ENCODE measurements at regions not wholly inside any gene's neighbourhood (a gene's known extent, or its start where the extent isn't known, plus 50 kb on each side); places are given as distances from the start of the nearest gene placed in this dataset.

GRCh38 chr12:125406131-125406530 lies 340.9 kb downstream of the AACS start:
- peaks cover 14% of the 10 kb centered on the region for H3K4me1 ChIP-seq (ENCODE audit: control insufficient read depth, insufficient read depth, low read length)
- H3K27me3 ChIP-seq (replicated peaks in 1 of 2; ENCODE audit: control insufficient read depth in 2 of 2, insufficient read depth in 2 of 2, low read length in 1 of 2): peaks cover 0 to 4% of the 10 kb centered on the region in 2 experiments; a peak in 2 of 4 replicates
- CTCF ChIA-PET: interaction anchor here (0.6 to 7.6 kb wide), 4 partner anchors 13 to 605 kb away, joined by 3 to 85 read pairs (median 4); no protein-coding TSS in a partner anchor
- H3K36me3 ChIP-seq (ENCODE audit: control insufficient read depth in 2 of 2, insufficient read depth in 2 of 2, low read length in 1 of 2): no peaks in the 10 kb centered on the region
- BruUV-seq (replicated peaks): no TSS peak
- DNase-seq (ENCODE audit: low read depth, low spot score) (peak; percentile 33), ATAC-seq (peak; percentile 93), FAIRE-seq (no peak)
- no peaks in the 10 kb centered on the region for H4K20me1 ChIP-seq (ENCODE audit: control insufficient read depth, insufficient read depth)
- H3K4me3 ChIP-seq: no peak overlapping the region
- in situ Hi-C loops (cut with MboI) (no loop called here), intact Hi-C loops (cut with micrococcal nuclease; ENCODE audit: unreplicated experiment) (loop anchor here (1.0 kb wide), 1 partner anchor 29 kb away; no protein-coding TSS in a partner anchor)
- peak overlapping the region; percentile 60; the same call in 1 of the 2 replicates for H3K4me2 ChIP-seq (ENCODE audit: control insufficient read depth, insufficient read depth)
- under 1% methylated on average over 5 of the region's 5 CpGs for WGBS (ENCODE audit: insufficient coverage, insufficient replicate concordance, low lambda C conversion rate, missing lambda C conversion rate)
- no peak overlapping the region for H3K27ac ChIP-seq (ENCODE audit: control insufficient read depth, insufficient read depth)
- H2AFZ ChIP-seq (ENCODE audit: control insufficient read depth, low read depth, low read length): no peak overlapping the region
- RAD21 ChIA-PET (ENCODE audit: unreplicated experiment): interaction anchor here (1.6 to 3.7 kb wide), 2 partner anchors 67 to 74 kb away, joined by 3 to 29 read pairs; no protein-coding TSS in a partner anchor
- POLR2A ChIA-PET: no interaction called here
- H3K9me3 ChIP-seq (replicated peaks; ENCODE audit: control insufficient read depth, insufficient read depth, low read length): peaks cover 9% of the 10 kb centered on the region
- SMC1A ChIA-PET (ENCODE audit: uncharacterized antibody, unreplicated experiment): interaction anchor here (2.0 to 4.0 kb wide), 3 partner anchors 33 to 74 kb away, joined by 6 to 41 read pairs (median 14); no protein-coding TSS in a partner anchor
- no peak overlapping the region for H3K9ac ChIP-seq (ENCODE audit: control insufficient read depth, insufficient read depth, low read length)
- H3K79me2 ChIP-seq (ENCODE audit: control insufficient read depth, insufficient read depth, low read length): no peaks in the 10 kb centered on the region
- peak; percentile 71 for TF ChIP-seq IKZF1 (conservative IDR thresholded peaks at IDR 0.05)
- peak; percentile 81 to 83 for TF ChIP-seq BHLHE40 (IDR thresholded peaks at IDR 0.05; ENCODE audit: borderline replicate concordance in 1 of 2, low read depth in 2 of 2, low read length in 1 of 2)
- TF ChIP-seq, protein P1, sequence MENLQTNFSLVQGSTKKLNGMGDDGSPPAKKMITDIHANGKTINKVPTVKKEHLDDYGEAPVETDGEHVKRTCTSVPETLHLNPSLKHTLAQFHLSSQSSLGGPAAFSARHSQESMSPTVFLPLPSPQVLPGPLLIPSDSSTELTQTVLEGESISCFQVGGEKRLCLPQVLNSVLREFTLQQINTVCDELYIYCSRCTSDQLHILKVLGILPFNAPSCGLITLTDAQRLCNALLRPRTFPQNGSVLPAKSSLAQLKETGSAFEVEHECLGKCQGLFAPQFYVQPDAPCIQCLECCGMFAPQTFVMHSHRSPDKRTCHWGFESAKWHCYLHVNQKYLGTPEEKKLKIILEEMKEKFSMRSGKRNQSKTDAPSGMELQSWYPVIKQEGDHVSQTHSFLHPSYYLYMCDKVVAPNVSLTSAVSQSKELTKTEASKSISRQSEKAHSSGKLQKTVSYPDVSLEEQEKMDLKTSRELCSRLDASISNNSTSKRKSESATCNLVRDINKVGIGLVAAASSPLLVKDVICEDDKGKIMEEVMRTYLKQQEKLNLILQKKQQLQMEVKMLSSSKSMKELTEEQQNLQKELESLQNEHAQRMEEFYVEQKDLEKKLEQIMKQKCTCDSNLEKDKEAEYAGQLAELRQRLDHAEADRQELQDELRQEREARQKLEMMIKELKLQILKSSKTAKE (IDR thresholded peaks at IDR 0.05; ENCODE audit: low read depth, poor library complexity, severe bottlenecking): peak; percentile 75
- TF ChIP-seq CREM (IDR thresholded peaks at IDR 0.05; ENCODE audit: low read depth): no peak
- TF ChIP-seq BACH1 (IDR thresholded peaks at IDR 0.05; ENCODE audit: borderline replicate concordance): no peak
- TF ChIP-seq EP300 (IDR thresholded peaks at IDR 0.05; ENCODE audit: borderline replicate concordance in 1 of 2, control insufficient read depth in 1 of 2, low read depth in 2 of 2, low read length in 2 of 2): peak in 1 of 2 experiments; percentile 69; a peak in 2 of 4 replicates
- TF ChIP-seq ZNF274 (IDR thresholded peaks at IDR 0.05; ENCODE audit: insufficient read depth, insufficient read length): no peak
- TF ChIP-seq RUNX3 (IDR thresholded peaks at IDR 0.05; ENCODE audit: low read length): peak; percentile 71
- no peak for TF ChIP-seq MYC (IDR thresholded peaks at IDR 0.05; ENCODE audit: insufficient read depth, insufficient read length, insufficient replicate concordance, low read length, severe bottlenecking)
- TF ChIP-seq NFIC (IDR thresholded peaks at IDR 0.05; ENCODE audit: low read depth, low read length): peak; percentile 53
- peak; percentile 55; the same call in 1 of the 2 replicates for TF ChIP-seq RELB (IDR thresholded peaks at IDR 0.05; ENCODE audit: low read depth)
- TF ChIP-seq, protein P2, sequence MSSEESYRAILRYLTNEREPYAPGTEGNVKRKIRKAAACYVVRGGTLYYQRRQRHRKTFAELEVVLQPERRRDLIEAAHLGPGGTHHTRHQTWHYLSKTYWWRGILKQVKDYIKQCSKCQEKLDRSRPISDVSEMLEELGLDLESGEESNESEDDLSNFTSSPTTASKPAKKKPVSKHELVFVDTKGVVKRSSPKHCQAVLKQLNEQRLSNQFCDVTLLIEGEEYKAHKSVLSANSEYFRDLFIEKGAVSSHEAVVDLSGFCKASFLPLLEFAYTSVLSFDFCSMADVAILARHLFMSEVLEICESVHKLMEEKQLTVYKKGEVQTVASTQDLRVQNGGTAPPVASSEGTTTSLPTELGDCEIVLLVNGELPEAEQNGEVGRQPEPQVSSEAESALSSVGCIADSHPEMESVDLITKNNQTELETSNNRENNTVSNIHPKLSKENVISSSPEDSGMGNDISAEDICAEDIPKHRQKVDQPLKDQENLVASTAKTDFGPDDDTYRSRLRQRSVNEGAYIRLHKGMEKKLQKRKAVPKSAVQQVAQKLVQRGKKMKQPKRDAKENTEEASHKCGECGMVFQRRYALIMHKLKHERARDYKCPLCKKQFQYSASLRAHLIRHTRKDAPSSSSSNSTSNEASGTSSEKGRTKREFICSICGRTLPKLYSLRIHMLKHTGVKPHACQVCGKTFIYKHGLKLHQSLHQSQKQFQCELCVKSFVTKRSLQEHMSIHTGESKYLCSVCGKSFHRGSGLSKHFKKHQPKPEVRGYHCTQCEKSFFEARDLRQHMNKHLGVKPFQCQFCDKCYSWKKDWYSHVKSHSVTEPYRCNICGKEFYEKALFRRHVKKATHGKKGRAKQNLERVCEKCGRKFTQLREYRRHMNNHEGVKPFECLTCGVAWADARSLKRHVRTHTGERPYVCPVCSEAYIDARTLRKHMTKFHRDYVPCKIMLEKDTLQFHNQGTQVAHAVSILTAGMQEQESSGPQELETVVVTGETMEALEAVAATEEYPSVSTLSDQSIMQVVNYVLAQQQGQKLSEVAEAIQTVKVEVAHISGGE (CRISPR knock-in tag; IDR thresholded peaks at IDR 0.05): no peak
- TF ChIP-seq SMC3 (IDR thresholded peaks at IDR 0.05; ENCODE audit: borderline replicate concordance, low read length): peak; percentile 9; the same call in 1 of the 2 replicates
- no peak for TF ChIP-seq SMAD1 (IDR thresholded peaks at IDR 0.05; ENCODE audit: low read depth, partially characterized antibody)
- TF ChIP-seq TCF12 (IDR thresholded peaks at IDR 0.05; ENCODE audit: low read depth, low read length): no peak
- TF ChIP-seq IKZF2 (IDR thresholded peaks at IDR 0.05): peak; percentile 55 to 60; a peak in 2 of 4 replicates
- TF ChIP-seq DPF2 (IDR thresholded peaks at IDR 0.05): 0 out of 2 replicates have a peak, but pooled peaks have one; percentile 46
